ENCODE measurements at regions not wholly inside any gene's neighbourhood (a gene's known extent, or its start where the extent isn't known, plus 50 kb on each side); places are given as distances from the start of the nearest gene placed in this dataset.

DNA sequence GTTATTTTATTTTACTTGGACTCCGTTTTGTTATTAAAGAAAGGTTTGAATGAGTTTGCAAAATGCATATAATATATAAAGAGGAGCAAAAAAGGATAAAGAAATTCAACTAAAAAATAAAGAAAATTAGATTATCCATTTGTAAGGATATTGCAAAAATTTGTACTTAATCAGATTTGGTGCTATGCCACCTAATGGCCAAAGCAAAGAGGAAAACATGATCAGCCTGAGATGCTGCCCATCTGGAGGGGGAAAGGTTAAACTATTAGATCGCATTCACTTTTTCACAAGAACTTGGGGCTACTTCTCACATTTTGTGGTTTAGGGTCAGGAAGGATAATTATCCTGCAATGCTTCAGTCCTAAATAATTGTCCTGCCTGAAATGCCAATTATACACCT is 350.6 kb downstream of the MLLT3 start:
- Histone ChIP-seq H3K27ac (no peak overlapping the region), H3K9me3 (peaks cover 3% of the 10 kb centered on the region; the same call in 1 of the 3 replicates), H3K4me1 (no peaks in the 10 kb centered on the region), H3K4me3 (no peak overlapping the region), H3K4me2 (no peak overlapping the region)
- FAIRE-seq, result no peak
- ChIA-PET POLR2A (no interaction called here), CTCF (no interaction called here)
- TF ChIP-seq, protein P1, sequence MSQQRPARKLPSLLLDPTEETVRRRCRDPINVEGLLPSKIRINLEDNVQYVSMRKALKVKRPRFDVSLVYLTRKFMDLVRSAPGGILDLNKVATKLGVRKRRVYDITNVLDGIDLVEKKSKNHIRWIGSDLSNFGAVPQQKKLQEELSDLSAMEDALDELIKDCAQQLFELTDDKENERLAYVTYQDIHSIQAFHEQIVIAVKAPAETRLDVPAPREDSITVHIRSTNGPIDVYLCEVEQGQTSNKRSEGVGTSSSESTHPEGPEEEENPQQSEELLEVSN (IDR thresholded peaks at IDR 0.05; ENCODE audit: borderline replicate concordance, low read depth), result no peak
- TF ChIP-seq, protein P2, sequence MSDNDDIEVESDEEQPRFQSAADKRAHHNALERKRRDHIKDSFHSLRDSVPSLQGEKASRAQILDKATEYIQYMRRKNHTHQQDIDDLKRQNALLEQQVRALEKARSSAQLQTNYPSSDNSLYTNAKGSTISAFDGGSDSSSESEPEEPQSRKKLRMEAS (IDR thresholded peaks at IDR 0.05), result no peak
- no peak for TF ChIP-seq ZC3H11A (IDR thresholded peaks at IDR 0.05)
- no peak for TF ChIP-seq EHMT2 (IDR thresholded peaks at IDR 0.05; ENCODE audit: low read depth)
- TF ChIP-seq, protein P3, sequence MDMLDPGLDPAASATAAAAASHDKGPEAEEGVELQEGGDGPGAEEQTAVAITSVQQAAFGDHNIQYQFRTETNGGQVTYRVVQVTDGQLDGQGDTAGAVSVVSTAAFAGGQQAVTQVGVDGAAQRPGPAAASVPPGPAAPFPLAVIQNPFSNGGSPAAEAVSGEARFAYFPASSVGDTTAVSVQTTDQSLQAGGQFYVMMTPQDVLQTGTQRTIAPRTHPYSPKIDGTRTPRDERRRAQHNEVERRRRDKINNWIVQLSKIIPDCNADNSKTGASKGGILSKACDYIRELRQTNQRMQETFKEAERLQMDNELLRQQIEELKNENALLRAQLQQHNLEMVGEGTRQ (IDR thresholded peaks at IDR 0.05), result no peak
- no peak for TF ChIP-seq MYC (IDR thresholded peaks at IDR 0.05; ENCODE audit: borderline replicate concordance, low read length)
- TF ChIP-seq FOSB (CRISPR knock-in tag; IDR thresholded peaks at IDR 0.05), result no peak
- TF ChIP-seq FOSL2 (IDR thresholded peaks at IDR 0.05), result no peak
- TF ChIP-seq FOSL2 (CRISPR knock-in tag; IDR thresholded peaks at IDR 0.05), result no peak
- no peak for TF ChIP-seq HOXA7 (CRISPR knock-in tag; IDR thresholded peaks at IDR 0.05)
- TF ChIP-seq RARB (CRISPR knock-in tag; IDR thresholded peaks at IDR 0.05), result no peak
- TF ChIP-seq POLR2A (IDR thresholded peaks at IDR 0.05; ENCODE audit: low read length), result no peak
- no peak for TF ChIP-seq EP300 (IDR thresholded peaks at IDR 0.05)
- TF ChIP-seq NPAS2 (CRISPR knock-in tag; IDR thresholded peaks at IDR 0.05; ENCODE audit: borderline replicate concordance), result no peak
- TF ChIP-seq CEBPB (IDR thresholded peaks at IDR 0.05), result no peak
- no peak for DNase-seq (ENCODE audit: low read depth in 1 of 2, low spot score in 1 of 2)
- no peak for ATAC-seq
- WGBS (ENCODE audit: missing lambda C conversion rate), result 48% methylated on average over 2 of the region's 2 CpGs

DNA sequence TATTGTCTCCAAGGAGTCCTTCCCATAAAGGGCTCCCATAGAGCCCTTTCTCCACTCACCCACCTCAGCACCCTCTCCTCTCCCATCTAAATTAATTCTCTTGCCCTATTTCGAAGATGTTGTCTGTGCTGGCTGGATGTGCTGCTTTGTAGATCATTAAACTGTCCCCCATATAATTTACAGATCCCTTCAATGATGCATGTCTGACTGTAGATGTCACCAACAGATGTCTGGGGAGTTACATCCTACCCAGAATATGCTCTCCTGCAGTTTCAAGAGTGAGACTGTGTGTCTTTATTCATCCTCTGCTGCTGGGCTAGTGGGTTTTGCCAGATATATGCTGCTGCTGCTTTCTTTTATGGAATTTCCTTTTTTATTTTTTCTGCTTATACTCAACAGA is 351.2 kb downstream of the MLLT3 start:
- ChIA-PET POLR2A (no interaction called here), CTCF (no interaction called here)
- TF ChIP-seq TFCP2L1 (CRISPR knock-in tag; IDR thresholded peaks at IDR 0.05), result no peak
- no peak for TF ChIP-seq SMC3 (IDR thresholded peaks at IDR 0.05)
- no peak for TF ChIP-seq HOXB13 (CRISPR knock-in tag; IDR thresholded peaks at IDR 0.05; ENCODE audit: low read depth)
- 0% methylated on average over 1 of the region's 1 CpG for WGBS (ENCODE audit: missing lambda C conversion rate)
- DNase-seq (ENCODE audit: low read depth in 1 of 2, low spot score in 1 of 2), result no peak
- H3K9me3 ChIP-seq, result no peaks in the 10 kb centered on the region; the same call in 2 of the 3 replicates
- H3K4me1 ChIP-seq, result no peaks in the 10 kb centered on the region
- H3K4me2 ChIP-seq, result no peak overlapping the region
- no peak overlapping the region for H3K27ac ChIP-seq
- no peak overlapping the region for H3K4me3 ChIP-seq
- no peak for FAIRE-seq
- ATAC-seq, result no peak

DNA sequence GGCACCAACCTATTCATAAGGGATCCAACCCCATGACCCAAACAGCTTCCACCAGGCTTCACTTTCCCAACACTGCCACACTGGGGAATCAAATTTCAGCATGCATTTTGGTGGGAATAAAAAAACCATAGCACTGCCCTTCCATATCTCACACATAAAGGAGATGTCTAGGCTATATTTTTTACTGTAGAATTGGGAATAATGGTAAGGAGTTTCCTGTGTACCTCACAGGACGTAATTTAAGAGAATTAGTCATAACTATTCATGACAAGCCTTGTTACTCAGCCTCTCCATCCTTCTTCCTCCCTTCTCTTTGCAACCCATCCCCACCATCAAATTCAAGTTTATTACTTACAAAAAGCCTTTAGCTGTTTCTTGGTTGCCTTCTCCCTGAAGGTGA is 352.1 kb downstream of the MLLT3 start:
- H3K4me2 ChIP-seq, result no peak overlapping the region
- FAIRE-seq (no peak), DNase-seq (ENCODE audit: low read depth in 1 of 2, low spot score in 1 of 2) (no peak), ATAC-seq (no peak)
- ChIA-PET CTCF (no interaction called here), POLR2A (no interaction called here)
- no peak overlapping the region for H3K27ac ChIP-seq
- WGBS (ENCODE audit: missing lambda C conversion rate), result 4% methylated on average over 1 of the region's 1 CpG
- TF ChIP-seq MAFK (IDR thresholded peaks at IDR 0.05; ENCODE audit: partially characterized antibody) (no peak), CHD2 (IDR thresholded peaks at IDR 0.05; ENCODE audit: low read length, partially characterized antibody) (no peak)
- TF ChIP-seq, protein P4, sequence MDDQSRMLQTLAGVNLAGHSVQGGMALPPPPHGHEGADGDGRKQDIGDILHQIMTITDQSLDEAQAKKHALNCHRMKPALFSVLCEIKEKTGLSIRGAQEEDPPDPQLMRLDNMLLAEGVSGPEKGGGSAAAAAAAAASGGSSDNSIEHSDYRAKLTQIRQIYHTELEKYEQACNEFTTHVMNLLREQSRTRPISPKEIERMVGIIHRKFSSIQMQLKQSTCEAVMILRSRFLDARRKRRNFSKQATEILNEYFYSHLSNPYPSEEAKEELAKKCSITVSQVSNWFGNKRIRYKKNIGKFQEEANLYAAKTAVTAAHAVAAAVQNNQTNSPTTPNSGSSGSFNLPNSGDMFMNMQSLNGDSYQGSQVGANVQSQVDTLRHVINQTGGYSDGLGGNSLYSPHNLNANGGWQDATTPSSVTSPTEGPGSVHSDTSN (IDR thresholded peaks at IDR 0.05), result no peak
- TF ChIP-seq, protein P3 (IDR thresholded peaks at IDR 0.05), result no peak
- H3K4me3 ChIP-seq, result no peak overlapping the region
- H3K9me3 ChIP-seq, result no peaks in the 10 kb centered on the region; the same call in 2 of the 3 replicates
- H3K4me1 ChIP-seq, result no peaks in the 10 kb centered on the region
